Dedifferentiated amniotic fluid mesenchymal stem cell (primary cell): ENCODE measurements at regions not wholly inside any gene's neighbourhood (a gene's known extent, or its start where the extent isn't known, plus 50 kb on each side); places are given as distances from the start of the nearest gene placed in this dataset.
"Not testable (repeated sequence)": the region's sequence is repeated elsewhere in the genome, so short reads cannot be mapped to it uniquely, and the experiment has no call there.

Source experiments
- DNase-seq: peaks from one replicate; pipeline ENCODE4 v3.0.0-alpha.2; 2016; ENCODE audit errors: extremely low spot score

DNA sequence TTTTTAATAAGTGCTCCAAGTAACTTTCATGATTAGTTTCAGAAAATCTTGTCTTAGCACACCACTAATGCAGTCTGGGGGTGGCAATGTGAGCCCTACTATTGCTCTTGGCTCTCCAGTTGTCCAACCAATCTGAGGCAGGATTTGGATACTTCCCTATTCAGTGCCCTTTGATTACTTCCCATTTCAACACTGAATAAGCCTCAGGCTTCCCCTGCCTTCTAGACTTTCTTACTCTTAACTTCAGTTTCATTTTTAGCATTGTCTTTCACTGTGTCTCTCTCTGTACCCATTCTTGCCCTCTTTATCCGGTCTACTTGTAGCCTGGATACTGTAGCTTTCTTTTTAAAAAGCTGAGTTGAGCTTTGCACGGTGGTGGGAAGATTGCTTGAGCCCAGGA lies 186.1 kb downstream of the C9orf152 start:
- no peak for DNase-seq

DNA sequence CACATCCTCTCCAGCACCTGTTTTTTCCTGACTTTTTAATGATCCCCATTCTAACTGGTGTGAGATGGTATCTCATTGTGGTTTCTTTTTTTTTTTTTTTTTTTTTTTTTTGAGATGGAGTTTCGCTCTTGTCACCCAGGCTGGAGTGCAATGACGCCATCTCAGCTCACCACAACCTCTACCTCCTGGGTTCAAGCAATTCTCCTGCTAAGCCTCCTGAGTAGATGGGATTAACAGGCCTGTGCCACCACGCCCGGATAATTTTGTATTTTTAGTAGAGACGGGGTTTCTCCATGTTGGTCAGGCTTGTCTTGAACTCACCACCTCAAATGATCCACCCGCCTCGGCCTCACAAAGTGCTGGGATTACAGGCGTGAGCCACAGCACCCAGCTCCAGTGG lies 184.7 kb downstream of the C9orf152 start:
- DNase-seq = not testable (repeated sequence)

DNA sequence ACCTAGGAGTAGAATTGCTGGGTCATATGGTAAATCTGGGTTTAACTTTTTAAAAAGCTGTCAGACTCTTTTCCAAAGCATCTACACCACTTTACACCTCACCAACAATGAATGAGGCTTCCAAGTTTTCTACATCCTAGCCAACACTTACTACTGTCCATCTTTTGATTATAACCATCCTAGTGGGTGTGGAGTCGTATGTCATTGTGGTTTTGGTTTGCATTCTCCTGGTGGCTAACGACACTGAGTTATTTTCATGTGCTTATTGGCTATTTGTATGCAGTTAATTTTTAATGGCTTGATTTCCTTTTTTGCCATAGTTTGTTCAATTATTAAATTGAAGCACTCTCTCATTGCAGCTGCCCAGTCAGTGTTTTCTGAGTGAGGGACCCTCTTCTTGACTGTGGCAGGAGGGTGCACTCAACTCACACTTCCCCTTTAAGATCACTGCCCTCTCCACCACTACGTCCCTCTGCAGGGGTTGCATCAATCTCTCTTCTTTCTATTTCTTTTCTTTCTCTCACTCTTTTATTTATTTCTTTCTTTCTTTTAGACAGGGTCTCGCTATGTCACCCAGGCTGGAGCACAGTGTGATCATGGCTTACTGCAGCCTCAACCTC lies 182.3 kb downstream of the C9orf152 start:
- DNase-seq = no peak

DNA sequence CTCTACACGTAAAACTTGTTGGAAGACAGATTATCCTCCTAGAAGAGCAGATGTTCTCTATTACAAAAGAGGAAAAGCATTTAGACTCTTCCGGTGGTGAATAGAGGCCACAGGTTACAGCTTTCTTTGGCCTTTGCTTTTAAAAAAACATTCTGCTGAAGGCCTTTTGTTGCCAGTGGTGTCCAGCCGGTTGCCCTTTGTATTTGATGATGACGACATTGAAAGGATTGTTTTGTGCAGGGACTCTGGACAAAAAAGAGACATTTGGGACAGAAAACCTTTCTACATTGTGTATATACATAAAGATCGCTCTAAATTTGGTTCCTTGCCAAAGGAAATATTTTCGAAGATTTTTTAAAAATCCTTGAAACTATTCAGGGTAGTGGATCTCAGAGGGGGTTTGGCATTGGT lies 180.3 kb downstream of the C9orf152 start:
- DNase-seq = no peak

DNA sequence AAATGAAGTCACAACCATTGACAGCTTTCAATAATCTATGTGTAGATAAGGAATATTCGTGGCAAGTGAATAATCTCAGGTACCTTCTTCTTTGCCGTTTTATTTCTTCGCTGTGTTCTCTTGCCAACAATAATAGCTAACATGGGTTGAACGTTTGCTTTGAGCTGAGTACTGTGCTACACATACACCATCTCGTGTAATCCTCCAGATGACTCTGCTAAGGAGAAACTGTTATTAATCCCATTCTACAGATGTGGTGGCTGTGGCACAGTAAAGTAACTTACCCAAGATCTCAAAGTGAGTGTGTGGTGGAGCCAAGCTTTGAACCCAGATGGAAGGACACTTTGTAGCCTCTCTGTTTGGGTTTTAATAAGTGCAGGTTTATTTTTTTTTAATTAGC lies 179.7 kb downstream of the C9orf152 start:
- DNase-seq = no peak

DNA sequence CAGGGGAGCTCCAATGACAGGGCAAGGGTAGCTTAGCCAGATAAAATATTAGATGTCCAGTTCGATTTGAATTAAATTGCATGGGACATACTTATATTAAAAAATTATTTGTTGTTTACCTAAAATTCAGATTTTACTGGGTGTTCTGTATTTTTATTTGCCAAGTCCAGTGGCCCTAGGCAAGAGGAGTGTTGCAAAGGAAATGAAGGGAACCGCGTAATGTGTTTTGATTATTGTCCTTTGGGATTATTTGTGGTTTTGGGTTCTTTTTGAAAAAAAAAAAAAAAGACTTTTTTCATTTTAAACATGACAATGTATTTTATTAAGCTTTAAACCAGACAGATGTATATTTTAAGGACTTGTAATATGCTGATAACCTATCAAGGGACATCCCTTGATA lies 179.3 kb downstream of the C9orf152 start:
- no peak for DNase-seq

DNA sequence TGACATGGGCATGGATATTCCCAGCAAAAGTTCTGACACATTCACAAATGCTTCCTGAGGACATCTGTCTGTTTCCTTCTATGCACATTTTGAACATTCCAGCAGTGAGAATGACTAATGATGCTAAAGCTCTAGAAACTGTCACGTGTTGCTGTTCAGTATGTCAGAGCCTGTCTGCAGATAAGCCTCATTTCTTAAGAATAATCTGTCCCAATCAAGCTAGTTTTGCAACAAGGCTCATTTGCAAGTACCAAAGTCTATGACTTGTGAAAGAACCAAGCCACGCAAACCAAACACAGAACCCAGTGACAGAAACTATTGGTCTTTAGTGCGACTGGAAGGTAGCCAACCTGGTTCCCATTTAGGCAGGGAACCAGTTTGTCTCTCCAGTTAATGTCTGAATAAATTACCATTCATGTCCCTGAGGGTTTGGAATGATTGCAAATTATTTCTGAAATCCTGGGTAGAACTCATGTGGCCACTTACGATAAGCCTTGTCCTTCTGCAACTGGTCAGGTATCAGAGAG lies 178.5 kb downstream of the C9orf152 start:
- DNase-seq = peak; percentile 87

DNA sequence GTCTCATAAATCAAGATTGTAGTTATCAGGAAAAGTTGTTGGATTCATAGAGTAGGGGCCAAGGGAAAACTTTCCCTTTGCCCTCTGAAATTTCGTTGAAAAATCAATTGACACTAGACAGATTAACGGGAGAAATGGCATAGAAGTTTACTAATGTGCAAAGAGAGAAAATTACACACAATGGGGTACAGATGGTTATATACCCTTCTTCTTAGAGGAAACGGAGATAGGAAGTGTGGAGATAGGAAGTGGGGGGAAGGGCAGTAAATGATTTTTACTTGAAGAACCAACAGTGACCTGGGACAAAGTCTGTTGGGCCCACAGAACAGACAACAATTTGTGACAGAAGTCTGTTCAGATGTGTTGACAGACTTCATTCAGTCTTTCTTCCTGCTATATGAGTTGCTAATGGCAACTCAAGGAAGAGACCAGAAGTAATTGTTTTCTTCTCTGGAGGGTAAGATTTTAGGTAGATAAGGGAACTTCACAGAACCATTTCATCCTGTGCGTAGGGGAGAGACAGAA lies 177.9 kb downstream of the C9orf152 start:
- no peak for DNase-seq

DNA sequence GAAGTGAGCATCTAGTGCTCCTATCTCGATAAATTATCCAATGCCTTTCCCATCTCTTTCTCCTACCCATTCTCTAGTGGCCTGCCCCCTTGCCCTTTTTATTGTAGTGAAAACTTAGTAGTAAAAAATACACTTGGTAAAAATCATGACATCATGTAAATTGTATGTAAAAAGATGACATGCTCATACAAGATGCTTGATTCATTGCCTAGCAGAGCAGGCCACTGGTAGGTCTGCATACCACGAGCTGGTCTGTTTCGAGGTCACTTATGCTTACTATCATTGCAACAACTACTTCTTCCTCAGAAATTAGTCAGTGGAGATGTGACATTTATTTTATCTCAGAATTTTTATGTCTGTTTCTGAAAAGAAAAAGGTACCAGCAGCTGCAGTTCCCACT lies 177.3 kb downstream of the C9orf152 start:
- DNase-seq = peak; percentile 54

DNA sequence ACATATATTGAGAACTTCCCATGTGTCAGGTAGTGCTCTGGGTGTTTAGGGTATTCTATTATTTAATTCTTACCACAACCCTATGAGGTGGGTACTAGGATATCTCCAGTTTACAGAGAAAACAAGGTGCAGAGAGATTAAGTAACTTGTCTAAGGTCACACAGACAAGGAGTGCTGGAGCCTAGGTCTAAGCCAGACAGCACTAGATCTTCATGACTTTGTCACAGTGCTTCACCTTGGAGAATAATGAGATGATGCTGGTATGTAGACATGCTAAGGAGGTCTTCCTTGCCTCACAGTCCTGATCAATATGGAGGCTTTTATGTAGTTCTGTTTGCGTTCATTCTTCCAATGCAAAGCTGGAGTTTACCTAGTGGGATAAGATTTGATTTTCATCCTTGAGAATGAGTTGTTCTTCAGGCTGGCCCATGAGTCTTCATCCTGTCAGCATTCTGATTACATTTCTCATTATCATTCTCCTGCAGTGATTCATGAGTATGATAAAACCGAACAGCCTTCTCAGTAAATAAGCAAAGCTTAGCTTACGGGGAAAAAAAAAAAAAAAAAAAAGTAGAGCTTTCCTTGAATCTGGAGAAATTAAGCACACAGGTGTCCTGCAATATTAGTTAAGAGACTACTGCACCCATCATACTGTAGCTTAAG lies 176.3 kb downstream of the C9orf152 start:
- DNase-seq = peak; percentile 74

DNA sequence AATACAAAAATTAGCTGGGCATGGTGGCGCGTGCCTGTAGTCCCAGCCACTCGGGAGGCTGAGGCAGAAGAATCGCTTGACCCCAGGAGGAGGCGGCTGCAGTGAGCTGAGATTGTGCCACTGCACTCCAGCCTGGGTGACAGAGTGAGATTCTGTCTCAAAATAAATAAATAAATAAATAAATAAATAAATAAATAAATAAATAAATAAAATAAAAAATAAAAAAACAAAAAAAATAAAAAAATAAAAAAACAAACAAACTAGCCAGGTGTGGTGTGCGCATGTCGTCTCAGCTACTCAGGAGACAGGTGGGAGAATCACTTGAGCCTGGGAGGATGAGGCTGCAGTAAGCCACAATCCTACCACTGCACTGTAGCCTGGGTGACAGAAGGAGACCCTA lies 175.4 kb downstream of the C9orf152 start:
- DNase-seq = not testable (repeated sequence)

DNA sequence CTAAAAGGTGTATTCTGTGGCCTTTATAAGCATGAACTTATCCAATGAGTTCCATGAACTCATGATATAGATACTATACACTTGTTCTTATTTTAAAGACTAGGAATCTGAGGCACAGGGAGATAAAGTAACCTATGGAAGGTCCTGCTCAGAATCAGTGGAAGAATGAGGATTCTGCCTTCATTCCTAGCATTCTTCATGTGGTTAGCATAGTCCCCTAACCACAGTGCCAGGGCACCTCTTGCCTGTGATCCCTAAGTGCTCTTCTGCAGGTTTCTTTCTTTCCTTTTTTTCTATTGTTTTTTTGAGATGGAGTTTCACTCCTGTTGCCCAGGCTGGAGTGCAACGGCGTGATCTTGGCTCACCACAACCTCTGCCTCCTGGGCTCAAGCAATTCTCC lies 174.1 kb downstream of the C9orf152 start:
- no peak for DNase-seq

DNA sequence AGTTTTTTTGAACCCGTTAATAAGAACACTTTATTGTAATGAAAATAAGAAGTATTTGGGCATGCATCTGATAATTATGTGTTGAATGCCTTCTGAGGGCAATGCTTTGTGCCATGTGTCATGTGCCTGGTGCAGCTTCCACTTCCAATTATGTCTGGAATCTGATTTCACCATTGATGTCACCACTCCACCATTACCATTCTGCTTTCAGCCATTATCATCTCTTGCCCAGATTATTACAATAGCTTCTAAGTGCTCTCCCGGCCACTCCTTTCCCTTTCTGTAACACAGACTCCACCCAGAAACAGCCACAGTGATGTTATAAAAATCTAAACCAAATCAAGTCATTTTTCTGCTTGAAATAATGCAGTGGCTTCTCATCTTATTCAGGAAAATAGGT lies 171.7 kb downstream of the C9orf152 start:
- DNase-seq = no peak

DNA sequence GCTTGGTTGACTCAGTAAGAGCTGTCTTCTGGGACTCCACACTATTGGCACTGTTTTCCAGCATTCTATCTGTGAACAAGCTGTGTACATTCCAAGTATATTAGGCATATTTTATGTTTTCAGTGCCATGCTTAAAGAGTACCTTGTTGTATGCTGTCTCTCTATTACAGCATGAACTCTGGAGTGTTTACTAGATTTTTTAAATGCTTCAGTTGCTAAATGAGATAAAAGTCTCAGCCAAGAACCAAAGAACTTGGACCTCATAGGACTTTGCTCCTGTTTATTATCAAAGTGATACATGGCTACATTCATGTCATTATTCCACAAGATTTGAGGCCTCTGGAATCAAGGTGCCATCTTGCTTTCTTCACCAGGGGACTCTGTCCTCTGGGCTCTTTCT lies 167.2 kb downstream of the C9orf152 start:
- DNase-seq = peak; percentile 80

DNA sequence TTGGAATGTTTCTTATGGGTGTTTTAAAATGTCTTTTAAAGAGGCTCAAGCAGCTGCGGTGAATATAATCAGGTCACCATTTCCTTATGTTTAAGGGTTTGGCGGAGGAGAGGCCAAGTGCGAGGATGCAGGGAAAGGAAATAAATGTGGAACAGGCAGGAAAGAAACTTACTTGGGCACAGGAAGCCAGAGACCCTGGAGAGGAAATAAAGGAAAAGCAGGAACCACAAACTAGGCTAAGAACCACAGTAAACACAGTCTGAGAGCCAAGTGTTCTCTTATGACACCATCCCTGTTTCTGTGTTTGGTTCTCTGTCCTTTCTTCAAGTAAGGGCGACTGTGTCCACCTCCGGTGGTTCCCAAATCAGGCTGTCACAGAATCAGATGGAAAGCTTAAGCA lies 166.5 kb downstream of the C9orf152 start:
- no peak for DNase-seq

DNA sequence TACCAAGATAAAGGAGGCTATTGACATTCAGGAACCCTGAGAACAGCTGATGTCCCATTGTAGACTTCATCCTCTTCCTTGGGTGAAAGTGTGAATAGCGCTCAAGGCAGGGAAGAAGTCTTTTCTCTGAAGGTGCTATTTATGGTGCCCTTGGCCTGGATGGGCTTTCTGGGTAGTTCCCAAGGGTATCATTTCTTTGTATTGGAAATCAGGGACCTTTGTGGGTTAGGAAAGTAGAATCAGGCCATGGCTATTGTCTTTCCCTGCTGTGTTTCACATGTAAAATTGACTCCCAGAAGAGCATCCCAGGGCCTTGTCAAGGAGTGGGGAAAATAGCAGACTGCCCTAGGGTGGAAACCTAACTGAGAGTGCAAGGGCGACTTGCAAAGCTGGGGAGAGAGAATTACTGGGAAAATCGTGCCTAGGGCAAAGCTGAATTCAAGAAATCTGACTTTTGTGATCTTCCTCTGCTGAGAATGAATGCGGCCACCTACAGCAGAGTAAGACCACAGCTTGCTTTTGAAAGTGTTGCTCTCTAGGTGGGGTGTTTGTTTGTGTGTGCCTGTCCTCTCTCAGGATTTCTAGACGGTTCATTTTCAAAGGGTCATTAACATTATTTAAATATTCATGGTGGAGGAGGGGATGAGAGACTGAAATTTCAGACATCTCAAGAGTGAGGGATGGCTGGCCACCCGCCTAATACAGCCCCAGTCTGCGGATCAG lies 160.6 kb downstream of the C9orf152 start:
- DNase-seq = no peak

DNA sequence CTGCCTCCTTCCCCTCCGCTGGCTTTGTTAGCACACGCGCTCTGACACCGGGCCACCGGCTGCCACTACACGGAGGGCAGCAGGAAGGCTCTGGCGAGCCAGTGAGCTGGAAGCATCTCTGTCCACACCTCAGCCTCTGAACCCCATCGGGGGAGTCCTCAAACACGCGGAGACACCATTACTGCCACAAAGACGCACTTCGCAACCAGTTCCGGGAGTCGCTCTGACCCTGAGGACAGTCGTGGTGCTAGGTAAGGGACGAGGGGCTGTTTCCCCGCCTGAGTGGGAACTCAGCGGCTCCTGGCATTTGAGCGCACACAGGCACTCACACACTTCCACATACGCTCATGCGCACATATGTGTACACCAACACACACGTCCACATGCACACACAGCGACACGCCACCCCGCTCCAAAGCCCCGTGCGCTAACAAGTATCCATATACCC lies 160.0 kb downstream of the C9orf152 start:
- DNase-seq = no peak

DNA sequence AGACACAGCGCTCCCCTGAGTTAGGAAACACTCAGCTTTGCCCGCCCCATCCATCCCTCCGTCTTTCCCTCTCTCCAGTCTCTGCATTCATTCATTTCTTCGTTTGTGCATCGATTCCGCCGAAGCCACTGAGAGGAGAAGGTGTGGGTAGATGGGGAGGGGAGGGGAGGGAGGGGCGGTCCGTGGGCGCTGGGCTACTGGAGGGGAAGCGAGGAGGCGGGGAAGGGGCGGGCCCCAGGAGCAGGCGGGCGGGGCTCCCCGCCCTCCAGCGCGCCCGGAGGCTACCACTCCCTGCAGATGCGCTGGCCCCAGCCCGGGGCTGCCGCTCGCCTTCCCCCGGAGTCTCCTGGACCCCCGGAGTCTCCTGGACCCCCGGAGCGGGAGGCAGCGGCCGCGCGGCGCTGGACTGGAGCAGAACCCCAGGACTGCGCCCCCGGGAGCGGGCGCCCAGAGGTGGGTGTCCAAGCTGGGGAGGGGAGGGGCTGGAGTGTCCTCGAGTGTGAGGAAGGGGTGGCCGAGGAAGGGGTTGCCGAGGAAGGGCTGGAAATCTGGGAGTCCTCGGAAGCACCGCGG lies 159.5 kb downstream of the C9orf152 start:
- DNase-seq = no peak

DNA sequence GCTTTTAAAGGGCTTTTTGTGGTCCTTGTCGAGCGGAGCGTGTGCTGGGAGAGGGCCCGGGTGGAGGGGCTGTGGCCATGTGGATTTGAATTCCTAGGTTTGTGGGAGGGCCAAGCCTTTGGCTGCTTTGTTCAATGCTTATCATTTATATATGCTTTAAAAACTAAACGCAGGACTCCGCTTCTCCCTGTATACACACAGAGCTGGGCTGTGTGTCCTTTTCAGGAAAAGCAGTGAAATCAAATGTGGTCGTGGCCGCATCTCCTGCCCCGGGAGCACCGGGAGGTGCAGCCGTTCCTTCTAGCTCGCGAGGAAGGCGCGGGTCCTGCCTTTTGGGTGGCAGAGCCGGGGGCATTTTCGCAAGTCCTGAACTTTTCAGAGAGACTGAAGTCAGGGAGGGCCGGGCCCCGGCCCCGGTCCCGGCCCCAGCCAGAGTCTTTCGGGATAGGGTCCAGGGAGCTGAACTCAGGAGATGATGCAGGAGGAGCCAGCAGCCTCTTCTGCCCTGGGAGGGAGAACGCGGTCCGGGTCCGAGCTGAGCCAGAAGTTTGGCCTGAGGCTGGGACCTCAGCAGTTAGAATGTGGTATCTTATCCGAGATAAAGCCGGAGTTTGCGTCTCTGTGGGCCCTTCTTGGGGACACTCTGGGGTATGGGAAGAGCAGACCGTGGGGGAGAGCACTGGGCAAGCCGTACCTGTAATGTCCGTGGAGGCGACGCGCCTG lies 158.8 kb downstream of the C9orf152 start:
- DNase-seq = no peak

DNA sequence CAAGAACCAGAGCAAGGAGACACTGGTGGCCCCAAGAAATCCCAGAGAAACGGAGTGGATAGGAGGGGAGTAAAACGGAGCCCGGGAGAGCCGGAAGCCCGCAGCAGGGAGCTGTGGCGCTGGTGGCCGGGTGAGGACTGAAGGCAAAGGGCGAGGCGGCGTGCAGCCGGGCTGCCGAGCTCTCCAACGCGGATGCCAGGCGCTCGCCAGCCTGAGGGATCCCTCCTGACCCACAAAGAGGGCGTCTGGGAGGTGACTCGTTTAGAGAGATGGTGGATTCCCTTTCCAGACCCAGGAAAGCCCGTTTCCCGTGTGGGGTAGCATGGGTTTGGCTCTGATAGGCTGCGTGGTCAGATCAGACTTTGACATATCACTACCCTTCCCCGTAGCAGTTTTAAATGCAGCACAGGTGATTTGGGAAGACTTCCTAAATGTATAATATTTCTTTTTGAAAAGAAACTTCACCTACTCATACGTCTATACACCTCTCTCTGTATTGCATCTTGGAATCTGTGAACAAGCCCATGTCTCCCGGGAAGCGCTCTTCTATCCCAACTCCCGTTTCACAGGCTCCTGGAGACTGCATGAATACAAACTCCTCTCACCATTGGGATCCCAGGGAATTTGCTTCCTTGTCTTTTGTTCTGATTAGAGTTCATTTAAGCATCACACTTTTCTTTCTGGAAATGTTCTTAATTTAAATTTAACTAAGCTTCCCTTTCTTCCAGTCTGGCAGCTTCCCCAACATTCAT lies 158.1 kb downstream of the C9orf152 start:
- DNase-seq = no peak

DNA sequence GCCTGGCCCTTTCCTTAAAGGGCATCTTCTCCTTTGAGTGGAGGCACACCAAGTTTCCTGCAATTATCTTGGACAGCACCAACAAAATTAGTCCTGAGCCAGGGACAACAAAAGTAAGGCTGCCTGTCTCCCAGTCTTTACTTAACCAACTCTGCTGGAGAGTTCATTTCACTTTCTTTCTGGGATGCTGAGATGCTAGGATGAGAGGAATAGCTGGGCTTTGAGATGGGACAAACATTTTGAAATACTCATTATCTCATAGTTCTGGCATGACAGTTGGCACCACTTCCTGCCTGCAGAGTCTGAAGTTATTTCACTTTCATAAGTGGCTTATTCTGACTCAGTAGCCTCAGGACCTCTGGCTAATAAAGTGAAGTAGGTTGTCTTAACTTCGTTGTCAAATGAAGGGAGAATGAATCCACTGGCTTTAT lies 157.0 kb downstream of the C9orf152 start:
- peak; percentile 94 for DNase-seq
